Uterus (tissue), 3 donors: ENCODE measurements at regions not wholly inside any gene's neighbourhood (a gene's known extent, or its start where the extent isn't known, plus 50 kb on each side); places are given as distances from the start of the nearest gene placed in this dataset.

Source experiments
- DNase-seq, 2 donors: peaks; one replicate each; pipeline ENCODE4 v3.0.0-alpha.2; 2019 to 2020
- H3K27ac ChIP-seq, 2 donors: fragments of 200-600 bp; sonication (generic); 1 replicate in 1 of 2; 2 replicates in 1 of 2; pipeline ENCODE4 v1.5.1; 2016 to 2018
- H3K27me3 ChIP-seq, 2 donors: fragments of 200-600 bp; sonication (generic); one replicate each; pipeline ENCODE4 v1.5.1; 2018 to 2019; ENCODE audit warnings: control low read depth in 1 of 2
- H3K36me3 ChIP-seq, 2 donors: fragments of 200-600 bp; sonication (generic); one replicate each; pipeline ENCODE4 v1.5.1; 2019; ENCODE audit warnings: control low read depth in 1 of 2
- H3K4me1 ChIP-seq, 2 donors: fragments of 200-600 bp; sonication (generic); one replicate each; pipeline ENCODE4 v1.5.1; 2018 to 2019; ENCODE audit warnings: control low read depth in 1 of 2
- H3K4me3 ChIP-seq, 2 donors: fragments of 200-600 bp; sonication (generic); 1 replicate in 1 of 2; 2 replicates in 1 of 2; pipeline ENCODE4 v1.5.1; 2018 to 2019; ENCODE audit warnings: mild to moderate bottlenecking in 1 of 2
- H3K9me3 ChIP-seq, 2 donors: fragments of 200-600 bp; sonication (generic); one replicate each; pipeline ENCODE4 v1.5.1; 2019; ENCODE audit warnings: control low read depth in 1 of 2
- POLR2A ChIP-seq, 2 donors: fragments of 450-650 bp; IDR thresholded peaks; one replicate each; pipeline ENCODE4 v1.6.1; 2016; ENCODE audit warnings: antibody characterized with exemption in 2 of 2, mild to moderate bottlenecking in 1 of 2, moderate library complexity in 1 of 2
- intact Hi-C: fragments of 100-400 bp; cut with DNase I; formaldehyde crosslinking; loops from one replicate; pipeline ENCODE4 v1.15.1; 2023; ENCODE audit warnings: low total_unique reads
- TF ChIP-seq, protein P1 (sequence below), 4 experiments: fragments of 200-600 bp in 2 of 4; fragments of 450-650 bp in 2 of 4; sonication (generic) in 2 of 4; IDR thresholded peaks; one replicate each; pipeline ENCODE4 v1.5.1; 2016 to 2019; ENCODE audit warnings: antibody characterized with exemption in 4 of 4, mild to moderate bottlenecking in 2 of 4, moderate library complexity in 1 of 4
- donor health status: DM: yes; HTN: yes; CAD: no.

DNA sequence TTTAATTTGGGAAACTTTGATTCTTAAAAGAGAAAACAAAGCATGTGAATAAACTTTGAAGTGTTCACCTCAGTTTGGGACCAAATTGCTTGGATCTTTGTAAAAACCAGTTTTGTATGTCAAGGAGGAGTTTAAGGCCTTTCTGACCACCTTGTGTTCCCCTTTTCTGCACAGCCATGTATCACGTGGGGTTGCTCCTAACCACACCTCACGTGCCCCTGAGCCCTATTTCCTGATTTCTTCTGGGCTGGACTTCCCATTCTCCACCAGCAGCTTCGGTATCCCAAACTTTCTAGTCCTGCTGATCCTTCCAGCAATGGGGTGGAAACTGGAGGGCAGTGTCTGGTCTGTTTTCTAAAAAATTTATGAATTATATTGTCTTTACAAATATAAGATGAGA lies 76.4 kb upstream of the STT3B start:
- intact Hi-C loops = no loop called here
- no peaks in the 10 kb centered on the region for H3K4me1 ChIP-seq
- no peaks in the 10 kb centered on the region for H3K36me3 ChIP-seq
- no peak overlapping the region for H3K27ac ChIP-seq
- H3K4me3 ChIP-seq = no peak overlapping the region
- H3K9me3 ChIP-seq = no peaks in the 10 kb centered on the region
- no peaks in the 10 kb centered on the region for H3K27me3 ChIP-seq
- TF ChIP-seq, protein P1, sequence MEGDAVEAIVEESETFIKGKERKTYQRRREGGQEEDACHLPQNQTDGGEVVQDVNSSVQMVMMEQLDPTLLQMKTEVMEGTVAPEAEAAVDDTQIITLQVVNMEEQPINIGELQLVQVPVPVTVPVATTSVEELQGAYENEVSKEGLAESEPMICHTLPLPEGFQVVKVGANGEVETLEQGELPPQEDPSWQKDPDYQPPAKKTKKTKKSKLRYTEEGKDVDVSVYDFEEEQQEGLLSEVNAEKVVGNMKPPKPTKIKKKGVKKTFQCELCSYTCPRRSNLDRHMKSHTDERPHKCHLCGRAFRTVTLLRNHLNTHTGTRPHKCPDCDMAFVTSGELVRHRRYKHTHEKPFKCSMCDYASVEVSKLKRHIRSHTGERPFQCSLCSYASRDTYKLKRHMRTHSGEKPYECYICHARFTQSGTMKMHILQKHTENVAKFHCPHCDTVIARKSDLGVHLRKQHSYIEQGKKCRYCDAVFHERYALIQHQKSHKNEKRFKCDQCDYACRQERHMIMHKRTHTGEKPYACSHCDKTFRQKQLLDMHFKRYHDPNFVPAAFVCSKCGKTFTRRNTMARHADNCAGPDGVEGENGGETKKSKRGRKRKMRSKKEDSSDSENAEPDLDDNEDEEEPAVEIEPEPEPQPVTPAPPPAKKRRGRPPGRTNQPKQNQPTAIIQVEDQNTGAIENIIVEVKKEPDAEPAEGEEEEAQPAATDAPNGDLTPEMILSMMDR (IDR thresholded peaks at IDR 0.05) = no peak
- no peak for TF ChIP-seq POLR2A (IDR thresholded peaks at IDR 0.05)
- DNase-seq = no peak

DNA sequence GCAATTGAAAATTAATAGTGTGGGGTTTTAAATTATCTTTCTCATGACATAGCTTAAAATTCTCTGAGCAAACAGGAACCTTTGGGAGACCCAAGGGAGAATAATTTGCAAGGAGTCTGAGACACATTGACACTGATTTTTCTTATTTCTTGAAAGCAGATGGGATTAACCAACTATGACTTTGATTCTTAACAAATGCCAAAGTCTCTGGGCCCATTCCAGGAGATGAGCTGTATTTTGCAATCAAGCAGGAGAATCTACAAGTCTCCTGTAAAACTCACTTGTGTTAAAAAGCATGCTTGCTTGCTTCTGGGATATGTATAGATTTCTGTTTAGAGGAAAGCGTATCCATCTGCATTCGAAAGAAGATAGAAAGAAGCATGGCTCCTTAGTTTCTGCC lies 71.3 kb upstream of the STT3B start:
- no peaks in the 10 kb centered on the region for H3K9me3 ChIP-seq
- intact Hi-C loops = no loop called here
- no peak for DNase-seq
- H3K27me3 ChIP-seq = no peaks in the 10 kb centered on the region
- no peak overlapping the region for H3K4me3 ChIP-seq
- H3K36me3 ChIP-seq = no peaks in the 10 kb centered on the region
- TF ChIP-seq, protein P1 (IDR thresholded peaks at IDR 0.05) = no peak
- no peak for TF ChIP-seq POLR2A (IDR thresholded peaks at IDR 0.05)
- H3K4me1 ChIP-seq = no peaks in the 10 kb centered on the region
- H3K27ac ChIP-seq = no peak overlapping the region

DNA sequence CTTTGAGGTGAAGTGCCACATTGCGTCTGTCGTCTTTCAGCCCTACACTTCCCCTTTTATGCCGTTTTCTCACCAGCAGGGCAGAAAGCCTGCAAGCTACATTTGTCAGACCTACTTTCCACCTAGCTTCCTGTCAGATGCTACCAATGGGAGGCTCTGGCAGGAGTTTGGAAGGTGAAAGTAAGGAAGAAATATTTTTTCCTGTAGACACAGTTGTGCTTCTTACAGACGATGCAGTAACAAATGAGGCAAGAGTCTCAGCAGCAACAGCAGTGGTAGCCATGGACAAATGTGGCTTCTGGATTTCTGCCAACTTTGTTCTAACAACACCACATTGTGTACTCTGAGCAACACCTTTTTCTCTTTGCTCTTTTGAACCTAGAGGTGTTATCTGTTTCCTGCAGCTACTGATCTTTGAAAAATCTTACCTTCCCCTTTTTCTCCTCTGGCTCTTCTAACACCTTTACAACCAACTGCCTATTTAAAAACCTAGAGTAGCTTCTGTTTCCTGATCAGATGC lies 70.6 kb upstream of the STT3B start:
- TF ChIP-seq, protein P1 (IDR thresholded peaks at IDR 0.05) = no peak
- no peak for TF ChIP-seq POLR2A (IDR thresholded peaks at IDR 0.05)
- intact Hi-C loops = no loop called here
- H3K4me3 ChIP-seq = no peak overlapping the region

DNA sequence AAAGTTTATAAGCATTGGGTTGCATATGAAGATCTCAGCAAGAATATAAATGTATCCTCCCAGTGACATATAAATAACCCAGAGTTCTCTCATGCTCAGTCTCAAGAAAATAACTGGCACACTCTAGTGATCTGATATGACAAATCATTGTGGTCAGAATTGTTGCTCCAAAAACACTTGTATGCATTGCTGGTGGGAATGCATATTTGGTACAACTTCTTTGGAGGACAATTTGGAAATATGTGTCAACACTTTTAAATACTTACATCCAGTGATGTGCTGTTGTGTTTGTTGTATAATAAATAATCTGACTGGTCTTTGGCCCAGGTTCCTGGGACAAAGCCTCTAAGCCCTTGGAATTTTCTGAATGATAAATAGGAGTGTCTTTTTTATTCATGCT lies 66.7 kb upstream of the STT3B start:
- no peaks in the 10 kb centered on the region for H3K9me3 ChIP-seq
- intact Hi-C loops = no loop called here
- H3K36me3 ChIP-seq = no peaks in the 10 kb centered on the region
- H3K4me1 ChIP-seq = no peaks in the 10 kb centered on the region
- no peak overlapping the region for H3K27ac ChIP-seq
- H3K27me3 ChIP-seq = no peaks in the 10 kb centered on the region
- TF ChIP-seq, protein P1 (IDR thresholded peaks at IDR 0.05) = no peak
- no peak for TF ChIP-seq POLR2A (IDR thresholded peaks at IDR 0.05)
- no peak overlapping the region for H3K4me3 ChIP-seq
- no peak for DNase-seq

More for the DNA sequence above, 70.6 kb upstream of the STT3B start:
- Histone ChIP-seq H3K36me3 (no peaks in the 10 kb centered on the region), H3K27me3 (no peaks in the 10 kb centered on the region), H3K9me3 (no peaks in the 10 kb centered on the region), H3K27ac (no peak overlapping the region), H3K4me1 (no peaks in the 10 kb centered on the region)
- DNase-seq = no peak

DNA sequence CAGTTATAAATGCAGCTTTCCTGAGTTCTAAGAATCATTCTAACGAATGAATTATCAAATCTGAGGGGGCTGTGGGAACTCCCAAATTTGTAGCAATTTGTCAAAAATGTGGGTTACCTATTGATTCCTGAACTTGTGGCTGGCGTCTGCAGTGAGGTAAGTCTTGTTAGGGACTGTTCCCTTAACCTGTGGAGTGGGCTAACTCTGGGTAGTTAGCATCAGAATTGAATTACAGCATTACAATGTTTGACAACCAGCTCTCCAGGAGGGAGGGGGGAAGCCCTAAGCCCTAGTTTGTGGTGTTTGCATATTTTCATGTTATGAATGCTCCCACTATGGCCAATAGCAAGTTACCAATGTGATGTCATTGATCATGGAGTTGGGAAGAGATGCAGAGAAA lies 65.9 kb upstream of the STT3B start:
- TF ChIP-seq, protein P1 (IDR thresholded peaks at IDR 0.05) = no peak
- TF ChIP-seq POLR2A (IDR thresholded peaks at IDR 0.05) = no peak
- DNase-seq = no peak
- Histone ChIP-seq H3K4me1 (no peaks in the 10 kb centered on the region), H3K4me3 (no peak overlapping the region), H3K36me3 (no peaks in the 10 kb centered on the region), H3K27ac (no peak overlapping the region), H3K9me3 (no peaks in the 10 kb centered on the region), H3K27me3 (no peaks in the 10 kb centered on the region)
- intact Hi-C loops = no loop called here
